HG03135 (cell line): ENCODE measurements at regions not wholly inside any gene's neighbourhood (a gene's known extent, or its start where the extent isn't known, plus 50 kb on each side); places are given as distances from the start of the nearest gene placed in this dataset.
"Not testable (repeated sequence)": the region's sequence is repeated elsewhere in the genome, so short reads cannot be mapped to it uniquely, and the experiment has no call there.

Experiments used
- ATAC-seq: cut with Tn5 transposase; IDR thresholded peaks from one replicate; pipeline ENCODE4 v1.9.1; 2021; ENCODE audit warnings: mild to moderate bottlenecking, moderate library complexity; ENCODE audit not compliant: unreplicated experiment

- ATAC-seq: no peak
These were observed 194.3 kb upstream of the SOX21 start for GRCh38 chr13:94906605-94907004.

GRCh38 chr13:94902722-94903407 is 190.5 kb upstream of the SOX21 start:
- ATAC-seq: no peak

- no peak for ATAC-seq
These were observed 188.7 kb upstream of the SOX21 start for GRCh38 chr13:94901070-94901469.

GRCh38 chr13:94896719-94897317 is 184.5 kb upstream of the SOX21 start:
- ATAC-seq: no peak

- no peak for ATAC-seq
These were observed 183.9 kb upstream of the SOX21 start for GRCh38 chr13:94896238-94896637.

- ATAC-seq: no peak
These were observed 173.8 kb upstream of the SOX21 start for GRCh38 chr13:94886191-94886590.

- no peak for ATAC-seq
These were observed 168.1 kb upstream of the SOX21 start for GRCh38 chr13:94880463-94880862.

GRCh38 chr13:94878602-94879165 is 166.3 kb upstream of the SOX21 start:
- ATAC-seq: no peak

GRCh38 chr13:94864474-94864873 is 152.1 kb upstream of the SOX21 start:
- ATAC-seq: no peak

- ATAC-seq: no peak
These were observed 148.6 kb upstream of the SOX21 start for GRCh38 chr13:94860981-94861407.

- no peak for ATAC-seq
These were observed 147.5 kb upstream of the SOX21 start for GRCh38 chr13:94859811-94860210.

GRCh38 chr13:94859278-94859691 is 146.9 kb upstream of the SOX21 start:
- no peak for ATAC-seq

GRCh38 chr13:94858856-94859255 is 146.5 kb upstream of the SOX21 start:
- no peak for ATAC-seq

GRCh38 chr13:94854688-94855087 is 142.3 kb upstream of the SOX21 start:
- no peak for ATAC-seq

GRCh38 chr13:94851576-94851975 is 139.2 kb upstream of the SOX21 start:
- no peak for ATAC-seq

- no peak for ATAC-seq
These were observed 136.9 kb upstream of the SOX21 start for GRCh38 chr13:94849254-94849653.

- ATAC-seq: no peak
These were observed 130.6 kb upstream of the SOX21 start for GRCh38 chr13:94842901-94843300.

- not testable (repeated sequence) for ATAC-seq
These were observed 124.7 kb upstream of the SOX21 start for GRCh38 chr13:94837056-94837455.

GRCh38 chr13:94829837-94830365 is 117.6 kb upstream of the SOX21 start:
- no peak for ATAC-seq

GRCh38 chr13:94829185-94829836 is 117.0 kb upstream of the SOX21 start:
- no peak for ATAC-seq

- ATAC-seq: no peak
These were observed 115.2 kb upstream of the SOX21 start for GRCh38 chr13:94827566-94827965.

- no peak for ATAC-seq
These were observed 113.2 kb upstream of the SOX21 start for GRCh38 chr13:94825507-94825906.
